ENCODE measurements at regions not wholly inside any gene's neighbourhood (a gene's known extent, or its start where the extent isn't known, plus 50 kb on each side); places are given as distances from the start of the nearest gene placed in this dataset.

GRCh38 chr5:14983666-14984441 is 112.3 kb upstream of the ANKH start:
- no peak for DNase-seq (ENCODE audit: low spot score)

- DNase-seq (ENCODE audit: low spot score): no peak
Measured at GRCh38 chr5:14980698-14981097, 109.1 kb upstream of the ANKH start.

GRCh38 chr5:14977058-14977685 is 105.6 kb upstream of the ANKH start:
- DNase-seq (ENCODE audit: low spot score): no peak

GRCh38 chr5:14976486-14976885 is 104.9 kb upstream of the ANKH start:
- no peak for DNase-seq (ENCODE audit: low spot score)

GRCh38 chr5:14971873-14972272 is 100.3 kb upstream of the ANKH start:
- no peak for DNase-seq (ENCODE audit: low spot score)

- no peak for DNase-seq (ENCODE audit: low spot score)
Measured at GRCh38 chr5:14968796-14969195, 97.2 kb upstream of the ANKH start.

GRCh38 chr5:14967166-14967565 is 95.6 kb upstream of the ANKH start:
- DNase-seq (ENCODE audit: low spot score): no peak

GRCh38 chr5:14965815-14966214 is 94.2 kb upstream of the ANKH start:
- DNase-seq (ENCODE audit: low spot score): no peak

- DNase-seq (ENCODE audit: low spot score): no peak
Measured at GRCh38 chr5:14962604-14963003, 91.0 kb upstream of the ANKH start.

GRCh38 chr5:14960120-14960462 is 88.5 kb upstream of the ANKH start:
- no peak for DNase-seq (ENCODE audit: low spot score)

GRCh38 chr5:14959399-14960119 is 88.0 kb upstream of the ANKH start:
- no peak for DNase-seq (ENCODE audit: low spot score)

GRCh38 chr5:14958188-14958587 is 86.6 kb upstream of the ANKH start:
- DNase-seq (ENCODE audit: low spot score): no peak

GRCh38 chr5:14956423-14957046 is 85.0 kb upstream of the ANKH start:
- no peak for DNase-seq (ENCODE audit: low spot score)

- DNase-seq (ENCODE audit: low spot score): no peak
Measured at GRCh38 chr5:14954616-14955343, 83.2 kb upstream of the ANKH start.

GRCh38 chr5:14954216-14954615 is 82.6 kb upstream of the ANKH start:
- no peak for DNase-seq (ENCODE audit: low spot score)

- DNase-seq (ENCODE audit: low spot score): no peak
Measured at GRCh38 chr5:14953075-14953607, 81.6 kb upstream of the ANKH start.

GRCh38 chr5:14948383-14948782 is 76.8 kb upstream of the ANKH start:
- DNase-seq (ENCODE audit: low spot score): no peak

GRCh38 chr5:14946815-14947620 is 75.4 kb upstream of the ANKH start:
- DNase-seq (ENCODE audit: low spot score): peak; percentile 50

GRCh38 chr5:14945450-14945849 is 73.9 kb upstream of the ANKH start:
- DNase-seq (ENCODE audit: low spot score): no peak

GRCh38 chr5:14944996-14945395 is 73.4 kb upstream of the ANKH start:
- no peak for DNase-seq (ENCODE audit: low spot score)

GRCh38 chr5:14944350-14944739 is 72.8 kb upstream of the ANKH start:
- DNase-seq (ENCODE audit: low spot score): no peak
